GM23338 (cell line): ENCODE measurements at regions not wholly inside any gene's neighbourhood (a gene's known extent, or its start where the extent isn't known, plus 50 kb on each side); places are given as distances from the start of the nearest gene placed in this dataset.

Experiments used
- CTCF ChIP-seq, 2 experiments: fragments of 200-600 bp in 1 of 2; sonication (generic) in 1 of 2; conservative IDR thresholded peaks; 2 replicates each; pipeline versions ENCODE4 v1.5.1 to v1.6.1; 2016 to 2017; ENCODE audit warnings: antibody characterized with exemption in 2 of 2, low read depth in 2 of 2, mild to moderate bottlenecking in 2 of 2, moderate library complexity in 1 of 2
- EZH2 ChIP-seq: fragments of 200-600 bp; sonication (generic); IDR thresholded peaks from one replicate; pipeline ENCODE4 v1.8.0; 2017; ENCODE audit warnings: antibody characterized with exemption, mild to moderate bottlenecking, low read depth; ENCODE audit not compliant: unreplicated experiment
- EZH2phosphoT487 ChIP-seq: fragments of 200-600 bp; sonication (generic); IDR thresholded peaks from one replicate; pipeline ENCODE4 v1.8.1; 2018; ENCODE audit warnings: antibody characterized with exemption; ENCODE audit not compliant: unreplicated experiment
- ZNF331 ChIP-seq: fragments of 250-450 bp; sonication (Bioruptor Pico); IDR thresholded peaks from 2 replicates; pipeline ENCODE4 v1.5.0; 2020; ENCODE audit warnings: low read depth, mild to moderate bottlenecking, moderate library complexity

- TF ChIP-seq EZH2phosphoT487 (no peak), ZNF331 (CRISPR knock-in tag) (no peak), EZH2 (no peak), CTCF (conservative IDR thresholded peaks at IDR 0.05; ENCODE audit: low read depth in 2 of 2) (no peak)
Measured at GRCh38 chr18:30862900-30863299, 179.6 kb downstream of the DSC3 start.
